22Rv1 (cell line): ENCODE measurements at regions not wholly inside any gene's neighbourhood (a gene's known extent, or its start where the extent isn't known, plus 50 kb on each side); places are given as distances from the start of the nearest gene placed in this dataset.

Source experiments
- ZFX ChIP-seq: fragments of 450-650 bp; IDR thresholded peaks from 2 replicates; pipeline ENCODE4 v1.6.1; 2017; ENCODE audit warnings: antibody characterized with exemption, borderline replicate concordance
- TF ChIP-seq, protein P1 (sequence below): fragments of 450-650 bp; IDR thresholded peaks from 2 replicates; pipeline ENCODE4 v1.5.1; 2017; ENCODE audit warnings: mild to moderate bottlenecking

DNA sequence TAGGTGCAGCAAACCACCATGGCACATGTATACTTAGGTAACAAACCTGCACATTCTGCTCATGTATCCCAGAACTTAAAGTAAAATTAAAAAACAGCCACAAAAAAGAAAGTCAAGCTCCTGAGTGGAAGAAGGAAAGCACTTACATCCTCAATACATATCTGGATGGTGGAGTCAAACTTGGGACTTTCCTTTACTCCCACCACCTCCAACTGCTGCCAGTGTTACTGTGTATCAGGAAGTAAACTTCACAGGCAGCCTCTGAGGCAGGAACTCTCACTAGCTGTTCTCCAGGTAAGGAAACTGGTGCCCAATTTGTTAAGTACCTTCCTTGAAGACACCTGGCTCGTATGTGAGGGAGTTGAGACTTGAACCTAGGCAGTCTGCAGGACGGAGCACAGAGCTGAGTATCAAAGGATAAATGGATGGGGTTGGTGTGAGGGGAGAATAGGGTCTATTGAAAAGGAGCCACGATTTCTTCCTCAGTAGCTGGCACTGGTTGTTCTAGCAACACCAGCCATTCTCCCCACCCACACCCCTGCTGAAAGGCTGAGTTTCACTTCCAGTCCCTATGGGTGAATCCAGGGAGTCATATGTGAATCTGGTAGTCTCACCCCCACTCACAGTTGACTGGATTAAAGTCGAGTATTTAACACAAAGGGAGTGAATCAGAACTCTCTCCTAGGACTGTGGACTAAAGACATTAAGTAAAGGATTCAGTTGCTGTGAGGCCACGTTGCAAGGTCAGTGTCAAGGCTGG, 50.0 kb upstream of the GPR39 start:
- TF ChIP-seq, protein P1, sequence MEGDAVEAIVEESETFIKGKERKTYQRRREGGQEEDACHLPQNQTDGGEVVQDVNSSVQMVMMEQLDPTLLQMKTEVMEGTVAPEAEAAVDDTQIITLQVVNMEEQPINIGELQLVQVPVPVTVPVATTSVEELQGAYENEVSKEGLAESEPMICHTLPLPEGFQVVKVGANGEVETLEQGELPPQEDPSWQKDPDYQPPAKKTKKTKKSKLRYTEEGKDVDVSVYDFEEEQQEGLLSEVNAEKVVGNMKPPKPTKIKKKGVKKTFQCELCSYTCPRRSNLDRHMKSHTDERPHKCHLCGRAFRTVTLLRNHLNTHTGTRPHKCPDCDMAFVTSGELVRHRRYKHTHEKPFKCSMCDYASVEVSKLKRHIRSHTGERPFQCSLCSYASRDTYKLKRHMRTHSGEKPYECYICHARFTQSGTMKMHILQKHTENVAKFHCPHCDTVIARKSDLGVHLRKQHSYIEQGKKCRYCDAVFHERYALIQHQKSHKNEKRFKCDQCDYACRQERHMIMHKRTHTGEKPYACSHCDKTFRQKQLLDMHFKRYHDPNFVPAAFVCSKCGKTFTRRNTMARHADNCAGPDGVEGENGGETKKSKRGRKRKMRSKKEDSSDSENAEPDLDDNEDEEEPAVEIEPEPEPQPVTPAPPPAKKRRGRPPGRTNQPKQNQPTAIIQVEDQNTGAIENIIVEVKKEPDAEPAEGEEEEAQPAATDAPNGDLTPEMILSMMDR, result no peak
- no peak for TF ChIP-seq ZFX
